Renal pelvis (tissue), 1 donor: ENCODE measurements at regions not wholly inside any gene's neighbourhood (a gene's known extent, or its start where the extent isn't known, plus 50 kb on each side); places are given as distances from the start of the nearest gene placed in this dataset.
"Not testable (repeated sequence)": the region's sequence is repeated elsewhere in the genome, so short reads cannot be mapped to it uniquely, and the experiment has no call there.

Experiments used
- DNase-seq: peaks from one replicate; pipeline ENCODE4 v3.0.0-alpha.2; 2013

GRCh38 chr13:86051134-86052103, 252.2 kb upstream of the SLITRK6 start:
- DNase-seq: no peak

- DNase-seq: no peak
Measured at GRCh38 chr13:86038490-86038889, 239.3 kb upstream of the SLITRK6 start.

- DNase-seq: peak; percentile 74
Measured at GRCh38 chr13:86020351-86021002, 221.3 kb upstream of the SLITRK6 start.

- no peak for DNase-seq
Measured at GRCh38 chr13:86006317-86006716, 207.1 kb upstream of the SLITRK6 start.

- peak; percentile 1 for DNase-seq
Measured at GRCh38 chr13:86003029-86003428, 203.8 kb upstream of the SLITRK6 start.

- DNase-seq: no peak
Measured at GRCh38 chr13:86000546-86000945, 201.3 kb upstream of the SLITRK6 start.

GRCh38 chr13:85997587-85997986, 198.4 kb upstream of the SLITRK6 start:
- DNase-seq: no peak

- DNase-seq: no peak
Measured at GRCh38 chr13:85995788-85996418, 196.7 kb upstream of the SLITRK6 start.

- DNase-seq: no peak
Measured at GRCh38 chr13:85993567-85993966, 194.3 kb upstream of the SLITRK6 start.

- DNase-seq: no peak
Measured at GRCh38 chr13:85990397-85990796, 191.2 kb upstream of the SLITRK6 start.

- no peak for DNase-seq
Measured at GRCh38 chr13:85985797-85986196, 186.6 kb upstream of the SLITRK6 start.

- DNase-seq: no peak
Measured at GRCh38 chr13:85982102-85982501, 182.9 kb upstream of the SLITRK6 start.

GRCh38 chr13:85980447-85980846, 181.2 kb upstream of the SLITRK6 start:
- not testable (repeated sequence) for DNase-seq

- no peak for DNase-seq
Measured at GRCh38 chr13:85976242-85976641, 177.0 kb upstream of the SLITRK6 start.

- DNase-seq: no peak
Measured at GRCh38 chr13:85974608-85975366, 175.6 kb upstream of the SLITRK6 start.

- peak; percentile 0 for DNase-seq
Measured at GRCh38 chr13:85970727-85971126, 171.5 kb upstream of the SLITRK6 start.

GRCh38 chr13:85969331-85969730, 170.1 kb upstream of the SLITRK6 start:
- no peak for DNase-seq

GRCh38 chr13:85935868-85936467, 136.7 kb upstream of the SLITRK6 start:
- DNase-seq: no peak

- no peak for DNase-seq
Measured at GRCh38 chr13:85930108-85930507, 130.9 kb upstream of the SLITRK6 start.

GRCh38 chr13:85910962-85911361, 111.7 kb upstream of the SLITRK6 start:
- DNase-seq: no peak

GRCh38 chr13:85900521-85900920, 101.3 kb upstream of the SLITRK6 start:
- DNase-seq: no peak
